ENCODE measurements at regions not wholly inside any gene's neighbourhood (a gene's known extent, or its start where the extent isn't known, plus 50 kb on each side); places are given as distances from the start of the nearest gene placed in this dataset.

DNA sequence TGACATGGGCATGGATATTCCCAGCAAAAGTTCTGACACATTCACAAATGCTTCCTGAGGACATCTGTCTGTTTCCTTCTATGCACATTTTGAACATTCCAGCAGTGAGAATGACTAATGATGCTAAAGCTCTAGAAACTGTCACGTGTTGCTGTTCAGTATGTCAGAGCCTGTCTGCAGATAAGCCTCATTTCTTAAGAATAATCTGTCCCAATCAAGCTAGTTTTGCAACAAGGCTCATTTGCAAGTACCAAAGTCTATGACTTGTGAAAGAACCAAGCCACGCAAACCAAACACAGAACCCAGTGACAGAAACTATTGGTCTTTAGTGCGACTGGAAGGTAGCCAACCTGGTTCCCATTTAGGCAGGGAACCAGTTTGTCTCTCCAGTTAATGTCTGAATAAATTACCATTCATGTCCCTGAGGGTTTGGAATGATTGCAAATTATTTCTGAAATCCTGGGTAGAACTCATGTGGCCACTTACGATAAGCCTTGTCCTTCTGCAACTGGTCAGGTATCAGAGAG is 178.5 kb downstream of the C9orf152 start (continued):
- TF ChIP-seq HMG20A (CRISPR knock-in tag; IDR thresholded peaks at IDR 0.05; ENCODE audit: borderline replicate concordance), result peak; percentile 47; the same call in 1 of the 2 replicates
- peak; percentile 50; the same call in 1 of the 2 replicates for TF ChIP-seq PPARG (CRISPR knock-in tag; conservative IDR thresholded peaks at IDR 0.05)
- peak; percentile 65 for TF ChIP-seq ASH2L (IDR thresholded peaks at IDR 0.05; ENCODE audit: insufficient read length, low read depth, low read length)
- peak; percentile 36 for TF ChIP-seq MED1 (CRISPR knock-in tag; IDR thresholded peaks at IDR 0.05)
- TF ChIP-seq NCOA2 (CRISPR knock-in tag; IDR thresholded peaks at IDR 0.05), result peak; percentile 46
- TF ChIP-seq ZNF317 (CRISPR knock-in tag; IDR thresholded peaks at IDR 0.05), result peak; percentile 93
- peak; percentile 31; the same call in 1 of the 2 replicates for TF ChIP-seq ZBED4 (CRISPR knock-in tag; IDR thresholded peaks at IDR 0.05; ENCODE audit: borderline replicate concordance)
- peak; percentile 43; the same call in 1 of the 2 replicates for TF ChIP-seq SALL1 (CRISPR knock-in tag; IDR thresholded peaks at IDR 0.05)
- no peak for TF ChIP-seq REST (IDR thresholded peaks at IDR 0.05; ENCODE audit: borderline replicate concordance in 1 of 2, low read depth in 1 of 2, low read length in 2 of 2)
- peak; percentile 63 for TF ChIP-seq HNF4G (IDR thresholded peaks at IDR 0.05; ENCODE audit: borderline replicate concordance, low read depth, low read length)
- no peak for TF ChIP-seq HNF4G (CRISPR knock-in tag; IDR thresholded peaks at IDR 0.05; ENCODE audit: borderline replicate concordance, low read depth)
- no peak for TF ChIP-seq PHF8 (CRISPR knock-in tag; IDR thresholded peaks at IDR 0.05)
- peak; percentile 46 for TF ChIP-seq TBL1XR1 (IDR thresholded peaks at IDR 0.05; ENCODE audit: borderline replicate concordance, low read length, partially characterized antibody)
- no peak for TF ChIP-seq ZNF576 (CRISPR knock-in tag; IDR thresholded peaks at IDR 0.05)
- peak; percentile 73; the same call in 1 of the 2 replicates for TF ChIP-seq RFX5 (IDR thresholded peaks at IDR 0.05; ENCODE audit: low read depth, low read length)
- 0 out of 2 replicates have a peak, but pooled peaks have one; percentile 33 for TF ChIP-seq SRF (IDR thresholded peaks at IDR 0.05; ENCODE audit: low read depth, low read length)
- TF ChIP-seq RARA (CRISPR knock-in tag; IDR thresholded peaks at IDR 0.05), result peak; percentile 55; the same call in 1 of the 2 replicates
- 0 out of 2 replicates have a peak, but pooled peaks have one; percentile 19 for TF ChIP-seq ZBTB26 (CRISPR knock-in tag; IDR thresholded peaks at IDR 0.05; ENCODE audit: borderline replicate concordance)
- TF ChIP-seq SOX13 (IDR thresholded peaks at IDR 0.05), result no peak
- peak in 1 of 2 experiments; percentile 41; a peak in 2 of 4 replicates for TF ChIP-seq SOX13 (CRISPR knock-in tag; conservative IDR thresholded peaks at IDR 0.05 in 1 of 2, IDR thresholded peaks at IDR 0.05 in 1 of 2)
- 0 out of 2 replicates have a peak, but pooled peaks have one; percentile 18 for TF ChIP-seq THAP11 (CRISPR knock-in tag; IDR thresholded peaks at IDR 0.05)
- TF ChIP-seq NR2C2 (CRISPR knock-in tag; IDR thresholded peaks at IDR 0.05; ENCODE audit: borderline replicate concordance), result no peak
